AG04449 (cell line): ENCODE measurements at regions not wholly inside any gene's neighbourhood (a gene's known extent, or its start where the extent isn't known, plus 50 kb on each side); places are given as distances from the start of the nearest gene placed in this dataset.

Source experiments
- CTCF ChIA-PET: fragments of 350-600 bp; formaldehyde crosslinking; extraction: SDS; loops from one replicate; lab custom pipeline; 2021; ENCODE audit warnings: antibody characterized with exemption; lab: Yijun Ruan, JAX
- POLR2A ChIA-PET: fragments of 400-600, 350-600 bp; formaldehyde crosslinking; extraction: SDS; loops from one replicate; lab custom pipeline; 2020; ENCODE audit warnings: antibody characterized with exemption, inconsistent platforms; lab: Yijun Ruan, JAX
- DNase-seq: peaks from one replicate; pipeline ENCODE4 v3.0.0-alpha.2; 2010; ENCODE audit warnings: low read depth, low spot score
- H3K4me3 ChIP-seq: 2 replicates; pipeline ENCODE4 v1.5.1; 2011; ENCODE audit warnings: low read depth, mild to moderate bottlenecking, control low read depth, low read length
- CTCF ChIP-seq: IDR thresholded peaks from one replicate; pipeline ENCODE4 v1.5.1; 2011; ENCODE audit warnings: mild to moderate bottlenecking, moderate library complexity, low read length, control low read depth, inconsistent platforms; ENCODE audit not compliant: insufficient read depth; ENCODE audit errors: missing control alignments

- DNase-seq, result no peak
- ChIA-PET POLR2A (no interaction called here), CTCF (no interaction called here)
- H3K4me3 ChIP-seq, result no peak overlapping the region
- TF ChIP-seq CTCF, result no peak
Observed at GRCh38 chr5:72055636-72056035, 51.6 kb upstream of the MAP1B start.
